GM12891 (cell line): ENCODE measurements at regions not wholly inside any gene's neighbourhood (a gene's known extent, or its start where the extent isn't known, plus 50 kb on each side); places are given as distances from the start of the nearest gene placed in this dataset.

Source experiments
- PAX5 ChIP-seq: IDR thresholded peaks from 2 replicates; pipeline ENCODE4 v1.6.1; 2011; ENCODE audit warnings: low read length, moderate library complexity, mild to moderate bottlenecking; ENCODE audit not compliant: insufficient read depth, severe bottlenecking
- TAF1 ChIP-seq: IDR thresholded peaks from 2 replicates; pipeline ENCODE4 v1.6.1; 2011; ENCODE audit warnings: low read depth, low read length, control low read depth

DNA sequence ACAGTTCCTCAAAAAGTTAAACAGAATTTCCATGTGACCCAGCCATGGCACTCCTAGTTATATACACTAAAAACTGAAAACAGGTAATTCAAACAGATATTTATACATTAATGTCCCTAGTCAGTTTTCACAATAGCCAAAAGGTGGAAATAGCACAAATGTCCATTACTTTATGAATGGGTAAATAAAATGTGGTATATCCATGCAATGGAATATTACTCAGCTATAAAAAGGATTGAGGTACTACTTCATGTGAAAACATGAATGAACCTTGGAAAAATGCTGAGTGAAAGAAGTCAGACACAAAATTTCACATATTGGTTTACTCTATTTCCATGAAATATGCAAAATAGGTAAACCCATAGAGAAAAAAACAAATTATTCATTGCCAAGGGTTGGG lies 351.8 kb upstream of the AMOT start:
- TF ChIP-seq TAF1 (no peak), PAX5 (no peak)
